Kidney (tissue), 13 donors: ENCODE measurements at regions not wholly inside any gene's neighbourhood (a gene's known extent, or its start where the extent isn't known, plus 50 kb on each side); places are given as distances from the start of the nearest gene placed in this dataset.

Source experiments
- DNase-seq, 5 donors: peaks; one replicate each; pipeline ENCODE4 v3.0.0-alpha.2; 2013 to 2020
- FAIRE-seq: peaks from 2 replicates; lab custom pipeline; 2012; peaks lifted over from hg19 to GRCh38; lab: Jason Lieb, UNC
- H3K27ac ChIP-seq, 2 donors: one replicate each; pipeline ENCODE4 v1.7.0; 2013; ENCODE audit warnings: low read depth in 2 of 2, low read length in 2 of 2, inconsistent platforms in 1 of 2
- H3K27me3 ChIP-seq: one replicate; pipeline ENCODE4 v1.7.1; 2013; ENCODE audit warnings: low read length, inconsistent platforms; ENCODE audit not compliant: control insufficient read depth, insufficient read depth
- H3K36me3 ChIP-seq, 3 donors: one replicate each; pipeline versions ENCODE4 v1.7.0 to v1.7.1; 2013; ENCODE audit warnings: low read length in 3 of 3, control low read depth in 1 of 3, inconsistent platforms in 1 of 3; ENCODE audit not compliant: insufficient read depth in 3 of 3, control insufficient read depth in 2 of 3
- H3K4me1 ChIP-seq, 3 donors: one replicate each; pipeline versions ENCODE4 v1.7.0 to v1.7.1; 2013; ENCODE audit warnings: low read length in 3 of 3, inconsistent platforms in 1 of 3, low read depth in 1 of 3; ENCODE audit not compliant: control insufficient read depth in 2 of 3, insufficient read depth in 2 of 3
- H3K4me3 ChIP-seq, 3 donors: one replicate each; pipeline versions ENCODE4 v1.7.0 to v1.8.1; 2013; ENCODE audit warnings: low read length in 3 of 3, control low read depth in 1 of 3, inconsistent platforms in 1 of 3
- H3K9ac ChIP-seq, 3 donors: one replicate each; pipeline versions ENCODE4 v1.7.0 to v1.7.1; 2013; ENCODE audit warnings: low read length in 3 of 3, control low read depth in 1 of 3, inconsistent platforms in 1 of 3
- H3K9me3 ChIP-seq, 3 donors: one replicate each; pipeline versions ENCODE4 v1.7.0 to v1.7.1; 2013; ENCODE audit warnings: low read length in 3 of 3, control low read depth in 1 of 3, inconsistent platforms in 1 of 3; ENCODE audit not compliant: control insufficient read depth in 2 of 3, insufficient read depth in 1 of 3
- intact Hi-C: fragments of 100-400 bp; cut with DNase I; formaldehyde crosslinking; loops from one replicate; pipeline ENCODE4 v1.11.1; 2022
- TF ChIP-seq, protein P1 (sequence below): IDR thresholded peaks from 3 replicates; pipeline ENCODE4 v1.5.1; 2012; ENCODE audit warnings: mild to moderate bottlenecking, moderate library complexity, borderline replicate concordance; ENCODE audit not compliant: insufficient read depth; ENCODE audit errors: extremely low read depth
- donor health status: control.
- donor health status: control.
- donor health status: control.
- donor health status: control.
- donor health status: control.
- donor health status: DM: yes; HTN: yes; CAD: no.
- donor health status: Normal renal cell carcinoma (clear cell type).

DNA sequence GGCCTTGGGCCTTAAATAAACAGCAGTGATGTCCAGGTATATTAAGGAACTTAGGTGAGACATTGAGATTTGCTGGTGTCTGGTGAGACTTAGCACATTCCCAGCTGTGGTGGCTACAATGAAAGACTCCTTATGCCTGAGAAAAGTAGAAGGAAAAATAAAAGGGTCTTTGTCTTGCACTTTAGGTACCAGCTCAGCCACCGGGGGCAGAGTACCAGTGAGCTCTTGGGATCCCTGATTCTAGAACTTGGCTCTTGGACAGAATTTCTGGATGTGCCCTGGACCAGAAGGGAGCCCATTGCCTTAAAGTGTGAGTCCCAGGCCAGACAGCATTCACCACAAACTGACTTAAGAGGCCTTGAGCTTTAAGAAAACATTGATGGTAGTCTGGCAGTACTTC lies 1038.7 kb downstream of the SORCS3 start:
- TF ChIP-seq, protein P1, sequence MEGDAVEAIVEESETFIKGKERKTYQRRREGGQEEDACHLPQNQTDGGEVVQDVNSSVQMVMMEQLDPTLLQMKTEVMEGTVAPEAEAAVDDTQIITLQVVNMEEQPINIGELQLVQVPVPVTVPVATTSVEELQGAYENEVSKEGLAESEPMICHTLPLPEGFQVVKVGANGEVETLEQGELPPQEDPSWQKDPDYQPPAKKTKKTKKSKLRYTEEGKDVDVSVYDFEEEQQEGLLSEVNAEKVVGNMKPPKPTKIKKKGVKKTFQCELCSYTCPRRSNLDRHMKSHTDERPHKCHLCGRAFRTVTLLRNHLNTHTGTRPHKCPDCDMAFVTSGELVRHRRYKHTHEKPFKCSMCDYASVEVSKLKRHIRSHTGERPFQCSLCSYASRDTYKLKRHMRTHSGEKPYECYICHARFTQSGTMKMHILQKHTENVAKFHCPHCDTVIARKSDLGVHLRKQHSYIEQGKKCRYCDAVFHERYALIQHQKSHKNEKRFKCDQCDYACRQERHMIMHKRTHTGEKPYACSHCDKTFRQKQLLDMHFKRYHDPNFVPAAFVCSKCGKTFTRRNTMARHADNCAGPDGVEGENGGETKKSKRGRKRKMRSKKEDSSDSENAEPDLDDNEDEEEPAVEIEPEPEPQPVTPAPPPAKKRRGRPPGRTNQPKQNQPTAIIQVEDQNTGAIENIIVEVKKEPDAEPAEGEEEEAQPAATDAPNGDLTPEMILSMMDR: no peak
- no peak for FAIRE-seq
- Histone ChIP-seq H3K9me3 (peaks cover 0 to 5% (median 0%) of the 10 kb centered on the region in 3 donors), H3K9ac (no peak overlapping the region), H3K27ac (no peak overlapping the region), H3K4me3 (no peak overlapping the region), H3K36me3 (no peaks in the 10 kb centered on the region), H3K4me1 (no peaks in the 10 kb centered on the region), H3K27me3 (no peaks in the 10 kb centered on the region)
- intact Hi-C loops: no loop called here
- DNase-seq: no peak

DNA sequence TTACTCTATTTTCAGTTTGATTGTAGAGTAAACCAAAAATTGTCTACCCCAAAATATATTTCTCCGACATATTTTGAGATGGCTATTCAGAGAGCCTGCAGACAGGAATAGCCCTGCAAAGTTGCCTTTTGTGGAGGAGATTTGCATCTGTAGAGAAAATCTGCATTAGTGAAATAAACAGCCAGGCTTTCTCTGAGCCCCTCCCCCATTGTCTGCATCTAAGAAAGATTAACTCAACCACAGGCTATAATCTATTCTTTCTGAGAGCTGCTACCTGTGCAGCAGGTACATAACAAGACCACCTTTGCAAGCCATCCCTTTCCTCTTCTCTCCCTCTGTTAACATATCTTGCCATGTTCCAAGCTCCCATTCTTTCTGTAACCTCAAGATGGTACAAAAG lies 1034.2 kb downstream of the SORCS3 start:
- intact Hi-C loops: no loop called here
- no peak overlapping the region for H3K9ac ChIP-seq
- FAIRE-seq (no peak), DNase-seq (no peak)
- TF ChIP-seq, protein P1: no peak
- H3K27ac ChIP-seq: no peak overlapping the region
- no peak overlapping the region for H3K4me3 ChIP-seq
- no peaks in the 10 kb centered on the region for H3K4me1 ChIP-seq
- H3K27me3 ChIP-seq: no peaks in the 10 kb centered on the region
- peaks cover 0 to 5% (median 3%) of the 10 kb centered on the region in 3 donors for H3K9me3 ChIP-seq
- H3K36me3 ChIP-seq: no peaks in the 10 kb centered on the region

DNA sequence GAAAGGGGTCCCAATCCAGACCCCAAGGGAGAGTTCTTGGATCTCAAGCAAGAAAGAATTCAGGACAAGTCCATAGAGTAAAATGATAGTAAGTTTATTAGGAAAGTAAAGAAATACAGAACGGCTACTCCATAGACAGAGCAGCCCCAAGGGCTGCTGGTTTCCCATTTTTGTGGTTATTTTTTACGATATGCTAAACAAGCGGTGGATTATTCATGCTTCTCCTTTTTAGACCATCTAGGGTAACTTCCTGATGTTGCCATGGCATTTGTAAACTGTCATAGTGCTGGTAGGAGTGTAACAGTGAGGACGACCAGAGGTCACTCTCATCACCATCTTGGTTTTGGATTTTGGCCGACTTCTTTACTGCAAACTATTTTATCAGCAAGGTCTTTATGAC lies 1033.4 kb downstream of the SORCS3 start:
- no peaks in the 10 kb centered on the region for H3K4me1 ChIP-seq
- H3K27me3 ChIP-seq: no peaks in the 10 kb centered on the region
- H3K27ac ChIP-seq: no peak overlapping the region
- no peak overlapping the region for H3K4me3 ChIP-seq
- no peak overlapping the region for H3K9ac ChIP-seq
- peaks cover 0 to 5% (median 3%) of the 10 kb centered on the region in 3 donors for H3K9me3 ChIP-seq
- DNase-seq: no peak
- no peaks in the 10 kb centered on the region for H3K36me3 ChIP-seq
- TF ChIP-seq, protein P1: no peak
- intact Hi-C loops: no loop called here
- no peak for FAIRE-seq

DNA sequence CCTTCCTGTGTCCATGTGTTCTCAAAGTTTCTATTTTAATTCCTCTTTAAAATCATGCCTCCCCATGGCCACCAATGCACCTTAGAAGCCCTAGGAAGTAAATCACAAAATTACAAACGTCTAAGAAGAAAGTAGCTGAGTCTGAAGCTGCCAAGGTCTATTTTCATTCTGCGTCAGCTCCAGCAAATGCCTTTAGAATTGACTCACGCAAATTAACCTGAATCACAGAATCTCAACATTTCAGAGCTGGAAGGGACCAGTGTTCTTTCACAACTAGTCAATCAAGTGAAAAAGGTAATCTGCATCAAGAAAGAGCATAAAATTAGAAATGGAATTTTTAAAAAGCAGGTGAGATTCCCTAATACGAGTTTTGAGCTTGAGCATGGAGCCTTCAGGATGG lies 1017.6 kb downstream of the SORCS3 start:
- H3K9ac ChIP-seq: no peak overlapping the region
- FAIRE-seq (no peak), DNase-seq (no peak)
- no peaks in the 10 kb centered on the region for H3K27me3 ChIP-seq
- H3K9me3 ChIP-seq: no peaks in the 10 kb centered on the region
- TF ChIP-seq, protein P1: no peak
- no peaks in the 10 kb centered on the region for H3K4me1 ChIP-seq
- no peaks in the 10 kb centered on the region for H3K36me3 ChIP-seq
- no peak overlapping the region for H3K27ac ChIP-seq
- intact Hi-C loops: no loop called here
- H3K4me3 ChIP-seq: no peak overlapping the region
